PC-3 (cell line): ENCODE measurements at regions not wholly inside any gene's neighbourhood (a gene's known extent, or its start where the extent isn't known, plus 50 kb on each side); places are given as distances from the start of the nearest gene placed in this dataset.

Source experiments
- ATAC-seq: fragments of 200-7000 bp; cut with Tn5 transposase; 2 replicates; pipeline ENCODE4 v1.9.1; 2020; ENCODE audit warnings: mild to moderate bottlenecking, moderate library complexity
- BruUV-seq: library from RNA; stranded (reverse); fragments of 400-500 nt; replicated peaks from 2 replicates; lab custom pipeline; 2021; lab: Mats Ljungman, UMichigan
- CTCF ChIA-PET: fragments of 300-600 bp; sonication (Branson Sonifier 250); formaldehyde crosslinking; loops from one replicate; lab custom pipeline; 2022; ENCODE audit warnings: antibody characterized with exemption; lab: Charles Lee
- POLR2A ChIA-PET: fragments of 300-600 bp; sonication (Branson Sonifier 250); formaldehyde crosslinking; loops from one replicate; lab custom pipeline; 2022; ENCODE audit warnings: antibody characterized with exemption; ENCODE audit not compliant: unreplicated experiment; lab: Charles Lee
- DNase-seq: peaks from one replicate; pipeline ENCODE4 v3.0.0-alpha.2; 2015
- H2AFZ ChIP-seq: fragments of 300-600 bp; sonication (generic); 2 replicates; pipeline ENCODE4 v1.6.0; 2016; ENCODE audit warnings: antibody characterized with exemption, low read length
- H3F3A ChIP-seq: fragments of 300-600 bp; sonication (generic); one replicate; pipeline ENCODE4 v1.6.0; 2017; ENCODE audit warnings: antibody characterized with exemption, low read length, control low read depth, mild to moderate bottlenecking; ENCODE audit not compliant: unreplicated experiment
- H3K27ac ChIP-seq: fragments of 300-600 bp; sonication (generic); 2 replicates; pipeline ENCODE4 v1.5.1; 2016; ENCODE audit warnings: mild to moderate bottlenecking, low read length
- H3K27me3 ChIP-seq: fragments of 300-600 bp; sonication (generic); 2 replicates; pipeline ENCODE4 v1.6.1; 2016; ENCODE audit warnings: low read length, mixed read lengths
- H3K36me3 ChIP-seq: fragments of 300-600 bp; sonication (generic); 2 replicates; pipeline ENCODE4 v1.6.1; 2016; ENCODE audit warnings: low read depth, mixed run types, low read length, mixed read lengths
- H3K4me1 ChIP-seq: fragments of 300-600 bp; sonication (generic); 2 replicates; pipeline ENCODE4 v1.5.1; 2016; ENCODE audit warnings: low read length; ENCODE audit not compliant: insufficient read depth
- H3K4me2 ChIP-seq: fragments of 300-600 bp; sonication (generic); 2 replicates; pipeline ENCODE4 v1.6.0; 2016; ENCODE audit warnings: low read length
- H3K4me3 ChIP-seq: fragments of 300-600 bp; sonication (generic); 2 replicates; pipeline ENCODE4 v1.5.1; 2016; ENCODE audit warnings: mild to moderate bottlenecking, low read length, mixed read lengths
- H3K79me2 ChIP-seq: fragments of 300-600 bp; sonication (generic); 2 replicates; pipeline ENCODE4 v1.6.1; 2017; ENCODE audit warnings: low read length, mixed read lengths
- H3K9ac ChIP-seq: fragments of 300-600 bp; sonication (generic); 2 replicates; pipeline ENCODE4 v1.6.0; 2016; ENCODE audit warnings: mild to moderate bottlenecking, low read length
- H3K9me2 ChIP-seq: fragments of 300-600 bp; sonication (generic); replicated peaks from 2 replicates; pipeline ENCODE4 v1.6.1; 2016; ENCODE audit warnings: mixed run types, low read length, mixed read lengths
- H3K9me3 ChIP-seq: fragments of 300-600 bp; sonication (generic); 2 replicates; pipeline ENCODE4 v1.6.1; 2016; ENCODE audit warnings: low read length, mixed read lengths
- H4K20me1 ChIP-seq: fragments of 300-600 bp; sonication (generic); 2 replicates; pipeline ENCODE4 v1.6.1; 2016; ENCODE audit warnings: low read length, mixed read lengths
- CTCF ChIP-seq: fragments of 300-600 bp; sonication (generic); conservative IDR thresholded peaks from 2 replicates; pipeline ENCODE4 v1.5.1; 2017; ENCODE audit warnings: antibody characterized with exemption, low read depth, mild to moderate bottlenecking, low read length
- EZH2 ChIP-seq: fragments of 300-600 bp; sonication (generic); IDR thresholded peaks from one replicate; pipeline ENCODE4 v1.6.1; 2017; ENCODE audit warnings: antibody characterized with exemption, mild to moderate bottlenecking, low read length; ENCODE audit not compliant: unreplicated experiment
- EZH2phosphoT487 ChIP-seq: fragments of 300-600 bp; sonication (generic); IDR thresholded peaks from 2 replicates; pipeline ENCODE4 v1.6.1; 2018; ENCODE audit warnings: mild to moderate bottlenecking, antibody characterized with exemption, low read length, borderline replicate concordance
- intact Hi-C: fragments of 100-400 bp; cut with micrococcal nuclease; formaldehyde crosslinking; loops from 2 replicates; pipeline ENCODE4 v1.9.0; 2023

GRCh38 chr5:20604992-20605391 lies 617.0 kb upstream of the CDH18 start:
- intact Hi-C loops: no loop called here
- H4K20me1 ChIP-seq: no peaks in the 10 kb centered on the region
- no peaks in the 10 kb centered on the region for H3K36me3 ChIP-seq
- no peaks in the 10 kb centered on the region for H3K9me2 ChIP-seq
- TF ChIP-seq EZH2phosphoT487 (no peak), CTCF (no peak), EZH2 (no peak)
- no peak overlapping the region for H3K9ac ChIP-seq
- H3K79me2 ChIP-seq: no peaks in the 10 kb centered on the region
- peaks cover 5% of the 10 kb centered on the region; the same call in 1 of the 2 replicates for H3K4me1 ChIP-seq
- ATAC-seq (no peak), DNase-seq (no peak)
- no peaks in the 10 kb centered on the region for H3K9me3 ChIP-seq
- H3K4me2 ChIP-seq: no peak overlapping the region
- BruUV-seq: no TSS peak
- CTCF ChIA-PET: no interaction called here
- H3F3A ChIP-seq: no peaks in the 10 kb centered on the region
- no peaks in the 10 kb centered on the region for H3K27me3 ChIP-seq
- H2AFZ ChIP-seq: no peak overlapping the region
- POLR2A ChIA-PET: no interaction called here
- H3K4me3 ChIP-seq: no peak overlapping the region
- no peak overlapping the region for H3K27ac ChIP-seq

- H2AFZ ChIP-seq: peak overlapping the region; percentile 47; the same call in 1 of the 2 replicates
- ATAC-seq: peak; percentile 77
- POLR2A ChIA-PET: no interaction called here
Measured at GRCh38 chr5:20601678-20602100, 613.7 kb upstream of the CDH18 start.

More at GRCh38 chr5:20601678-20602100, 613.7 kb upstream of the CDH18 start:
- TF ChIP-seq EZH2phosphoT487: no peak
- TF ChIP-seq CTCF: peak; percentile 28; the same call in 1 of the 2 replicates
- H3F3A ChIP-seq: no peaks in the 10 kb centered on the region
- no peaks in the 10 kb centered on the region for H3K36me3 ChIP-seq
- H4K20me1 ChIP-seq: no peaks in the 10 kb centered on the region
- H3K4me2 ChIP-seq: no peak overlapping the region
- no peaks in the 10 kb centered on the region for H3K9me3 ChIP-seq
- H3K4me1 ChIP-seq: peaks cover 5% of the 10 kb centered on the region; the same call in 1 of the 2 replicates
- no peak overlapping the region for H3K9ac ChIP-seq
- no peak overlapping the region for H3K27ac ChIP-seq
- no peaks in the 10 kb centered on the region for H3K9me2 ChIP-seq
- DNase-seq: peak; percentile 47
- no TSS peak for BruUV-seq
- no peaks in the 10 kb centered on the region for H3K27me3 ChIP-seq
- no peak overlapping the region for H3K4me3 ChIP-seq
- intact Hi-C loops: no loop called here
- CTCF ChIA-PET: no interaction called here
- H3K79me2 ChIP-seq: no peaks in the 10 kb centered on the region
